GM21447 (cell line): ENCODE measurements at regions not wholly inside any gene's neighbourhood (a gene's known extent, or its start where the extent isn't known, plus 50 kb on each side); places are given as distances from the start of the nearest gene placed in this dataset.

Experiments used
- ATAC-seq: cut with Tn5 transposase; IDR thresholded peaks from one replicate; pipeline ENCODE4 v1.9.1; 2021; ENCODE audit not compliant: unreplicated experiment

DNA sequence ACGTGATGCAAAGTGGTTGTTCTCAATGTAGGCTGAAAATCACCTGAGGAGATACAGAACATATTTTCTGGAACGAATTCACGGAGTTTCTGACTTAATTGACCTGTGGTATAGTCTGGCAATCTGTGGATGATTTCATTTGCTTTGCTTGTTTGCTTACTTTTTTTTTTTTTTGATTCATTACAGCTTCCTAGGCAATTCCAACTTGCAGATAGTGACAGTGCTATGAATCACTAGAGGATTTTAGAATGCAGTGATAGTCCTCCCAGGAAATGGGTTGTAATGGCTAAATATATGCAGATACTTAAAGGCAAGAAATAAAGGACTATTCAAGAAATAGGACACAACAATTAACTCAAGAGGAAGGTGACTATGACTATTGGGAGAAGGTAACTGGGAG lies 1378.1 kb upstream of the PRMT6 start:
- ATAC-seq = no peak

DNA sequence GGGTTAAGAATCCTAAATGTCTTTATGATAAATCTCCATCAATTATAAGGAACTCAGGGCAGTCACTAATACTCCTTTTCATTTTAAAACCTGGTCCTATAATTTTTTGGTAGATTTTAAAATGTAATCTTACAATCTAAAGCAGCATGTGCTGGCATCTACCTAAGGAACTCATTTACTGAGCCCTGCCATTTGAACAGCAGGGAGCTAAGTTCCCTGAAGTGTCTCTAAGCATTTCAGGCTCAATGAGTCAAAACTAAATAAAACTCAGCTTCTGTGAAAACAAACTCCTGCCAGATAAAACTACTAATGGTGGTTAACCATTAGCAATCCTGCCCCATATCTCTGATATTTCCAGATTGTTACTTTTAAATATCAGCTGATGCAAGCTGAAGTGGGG lies 1371.8 kb upstream of the PRMT6 start:
- no peak for ATAC-seq

DNA sequence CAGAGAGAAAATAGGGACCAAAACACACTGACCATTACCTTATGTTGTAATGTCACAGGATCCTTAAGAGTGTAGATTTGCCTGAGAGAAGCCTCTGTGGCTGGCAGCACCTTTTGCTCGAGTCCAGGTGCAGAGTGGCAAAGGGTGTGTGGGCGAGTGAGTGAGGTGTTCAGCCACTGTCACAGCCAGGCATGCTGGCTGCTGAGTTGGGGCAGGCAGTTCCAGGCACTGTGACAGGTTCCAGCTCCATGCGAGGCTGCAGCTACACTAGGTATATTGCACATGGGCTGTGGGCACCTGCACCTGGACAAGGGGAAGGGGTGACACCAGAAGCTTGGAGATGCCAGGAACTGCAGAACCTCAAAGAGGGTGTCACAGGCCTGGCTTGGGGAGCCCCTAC lies 1370.4 kb upstream of the PRMT6 start:
- no peak for ATAC-seq

DNA sequence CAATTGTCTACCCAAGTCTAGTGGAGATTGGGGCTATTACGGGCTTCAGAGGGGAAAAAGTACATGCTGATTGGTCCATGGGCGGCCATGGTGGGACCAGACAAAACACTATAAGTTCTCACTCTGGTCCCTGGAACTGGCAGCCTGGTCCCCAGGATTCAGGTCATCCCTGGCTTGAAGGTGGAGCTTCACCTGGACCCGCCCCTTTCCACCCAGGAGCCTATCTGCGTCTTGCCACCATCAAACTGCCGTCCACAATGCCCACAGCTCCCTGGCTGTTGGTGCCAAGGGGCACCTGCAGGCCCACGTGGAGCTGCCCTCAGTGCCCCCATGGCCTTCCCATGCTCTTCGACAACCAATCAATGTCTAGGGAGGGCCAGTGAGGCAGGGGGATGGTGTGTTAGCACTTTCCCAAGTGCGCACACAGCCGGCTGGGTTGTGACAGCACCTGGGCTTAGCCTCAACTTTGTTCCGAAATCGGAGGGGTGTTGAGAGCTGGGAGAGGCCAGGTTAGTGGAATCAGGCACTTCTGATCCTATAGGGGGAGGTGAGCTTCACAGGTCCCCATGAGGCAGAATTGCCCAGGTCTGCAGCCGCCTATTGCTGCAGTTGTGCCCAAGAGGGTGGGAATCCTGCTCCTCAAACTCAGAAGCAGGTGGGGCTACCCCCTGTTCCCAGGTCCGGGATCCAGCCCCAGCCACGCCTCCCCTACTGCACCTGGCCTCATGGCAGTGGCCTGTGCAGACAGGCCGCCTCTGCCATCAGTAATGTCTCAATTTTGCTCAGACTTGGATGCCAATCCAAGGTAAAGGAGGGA lies 1369.4 kb upstream of the PRMT6 start:
- no peak for ATAC-seq

DNA sequence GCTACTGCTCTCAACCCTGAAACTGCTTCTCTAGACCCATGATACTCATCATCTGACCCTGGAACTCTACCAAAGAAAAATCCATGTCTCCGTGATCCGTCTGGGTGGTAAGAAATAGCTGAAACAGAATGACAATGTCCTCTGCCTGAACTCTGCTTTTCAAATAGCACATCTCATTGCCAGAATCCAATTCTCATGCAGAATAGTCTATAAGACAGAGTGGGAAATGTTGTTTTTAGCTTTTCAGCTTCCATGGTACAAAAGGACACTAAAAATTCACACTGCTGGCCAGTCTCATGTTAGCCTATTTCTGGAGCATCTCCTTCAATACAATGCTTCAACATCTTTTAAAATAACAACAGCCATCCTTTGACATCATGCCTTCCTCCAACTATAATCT lies 1355.8 kb upstream of the PRMT6 start:
- no peak for ATAC-seq

DNA sequence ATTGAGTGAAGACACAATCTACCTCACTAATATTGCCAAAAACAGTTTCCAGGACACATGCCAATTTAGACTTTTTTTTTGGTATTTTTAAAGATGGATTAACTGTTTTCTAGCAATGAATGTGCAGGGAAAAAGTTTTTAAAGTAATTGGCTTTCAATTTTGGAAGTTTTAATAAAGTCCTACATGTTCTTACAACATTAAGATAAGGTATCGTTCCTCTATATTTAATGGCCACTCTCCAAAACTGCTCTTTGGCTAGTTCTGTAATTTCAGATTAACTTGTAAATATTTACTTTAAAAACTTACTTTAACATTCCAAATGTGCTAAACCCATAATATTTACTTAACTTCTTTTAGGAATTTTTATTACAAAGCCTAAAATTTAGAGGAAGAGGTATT lies 1332.2 kb upstream of the PRMT6 start:
- no peak for ATAC-seq

DNA sequence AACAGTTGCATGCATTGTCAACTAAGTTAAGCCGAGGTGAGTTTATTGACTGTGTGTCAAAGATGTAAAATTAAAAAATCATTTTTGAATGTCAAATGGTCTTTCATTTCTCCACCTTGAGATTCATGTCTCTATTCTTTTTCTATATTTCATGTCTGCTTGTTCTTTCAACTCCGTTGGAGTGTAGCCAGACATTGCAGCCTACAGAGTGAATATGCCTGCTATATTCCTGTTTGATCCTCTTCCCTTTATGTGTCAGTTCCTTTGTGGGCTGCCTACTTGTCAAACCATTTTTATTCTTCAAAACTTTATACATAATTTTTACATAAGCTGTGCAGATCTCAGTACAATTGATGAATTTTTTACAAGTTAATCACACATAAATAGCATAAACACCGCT lies 1325.8 kb upstream of the PRMT6 start:
- no peak for ATAC-seq

DNA sequence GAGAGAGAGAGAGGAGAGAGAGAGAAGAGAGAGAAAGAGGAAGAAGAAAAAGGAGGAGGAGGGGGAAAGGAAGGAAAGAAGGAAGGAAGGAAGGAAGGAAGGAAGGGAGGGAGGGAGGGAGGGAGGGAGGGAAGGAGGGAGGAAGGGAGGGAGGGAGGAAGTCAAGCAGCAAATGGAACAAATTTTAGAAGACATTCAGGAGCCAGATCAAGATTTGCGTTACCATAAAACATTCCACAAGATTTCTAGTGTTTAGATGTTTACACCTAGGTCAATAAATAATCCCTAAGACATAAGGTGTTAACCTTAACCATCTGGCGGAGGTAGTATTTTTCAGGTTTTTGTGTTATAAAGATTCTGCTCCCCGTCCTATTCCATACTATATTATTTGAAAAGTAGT lies 1320.1 kb upstream of the PRMT6 start:
- no peak for ATAC-seq

DNA sequence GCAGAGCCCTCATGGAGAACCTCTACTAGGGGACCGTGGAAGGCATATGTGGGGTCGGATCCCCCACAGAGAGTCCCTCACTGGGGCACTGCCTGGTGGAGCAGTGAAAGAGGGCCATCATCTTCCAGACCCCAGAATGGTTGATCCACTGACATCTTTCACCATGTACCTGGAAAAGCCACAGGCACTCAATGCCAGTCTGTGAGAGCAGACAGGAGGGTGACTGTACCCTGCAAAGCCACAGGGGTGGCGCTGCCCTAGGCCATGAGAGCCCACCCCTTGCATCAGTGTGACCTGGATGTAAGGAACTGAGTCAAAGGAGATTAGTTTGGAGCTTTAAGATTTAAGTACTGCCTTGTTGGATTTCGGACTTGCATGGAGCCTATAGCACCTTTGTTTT lies 1276.7 kb upstream of the PRMT6 start:
- no peak for ATAC-seq

DNA sequence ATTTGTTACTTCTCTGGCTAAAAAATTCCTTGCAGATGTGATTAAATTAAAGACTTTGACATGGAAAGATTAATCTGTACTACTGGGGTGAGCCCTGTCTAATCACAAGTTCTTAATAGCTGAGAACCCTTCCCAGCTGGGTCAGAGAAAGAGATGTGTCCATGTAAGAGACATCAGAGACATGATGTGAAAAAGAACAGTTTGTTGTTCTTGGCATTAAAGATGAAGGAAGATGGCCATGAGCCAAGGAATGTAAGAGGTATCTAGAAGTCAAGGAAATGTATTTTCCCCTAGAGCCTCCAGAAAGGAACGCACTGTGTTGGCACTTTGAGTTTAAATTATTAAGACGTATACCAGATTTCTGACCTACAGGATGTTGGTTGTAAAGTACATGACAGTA lies 1271.5 kb upstream of the PRMT6 start:
- no peak for ATAC-seq

DNA sequence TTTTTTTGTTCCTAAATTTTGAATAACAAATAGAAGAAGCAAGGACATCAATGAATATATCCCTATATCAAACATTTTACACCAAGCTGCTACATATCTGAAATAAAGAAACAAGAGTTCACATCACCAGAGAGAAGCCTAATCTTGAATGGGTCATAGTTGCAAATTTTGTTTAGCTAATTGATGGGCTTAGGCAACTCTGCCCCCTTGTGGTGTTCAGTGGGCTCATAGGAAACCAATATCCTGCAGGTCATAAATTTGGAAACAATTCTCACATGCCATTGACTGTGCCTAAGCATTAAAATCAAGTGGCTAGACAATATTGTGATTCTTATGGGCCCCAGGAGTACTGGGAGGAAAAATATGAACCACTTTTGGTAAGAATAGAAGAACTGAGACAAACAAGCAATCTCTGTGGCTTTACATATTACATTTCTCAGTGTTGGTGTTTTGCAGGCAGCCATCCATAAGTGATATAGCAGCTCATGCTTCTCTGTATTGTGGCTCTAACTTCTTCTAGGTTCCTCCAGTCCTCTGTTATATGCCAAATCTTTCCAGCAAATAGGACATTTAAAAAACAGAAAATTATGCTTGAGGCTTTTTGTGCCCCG lies 1262.8 kb upstream of the PRMT6 start:
- ATAC-seq = peak; percentile 50

DNA sequence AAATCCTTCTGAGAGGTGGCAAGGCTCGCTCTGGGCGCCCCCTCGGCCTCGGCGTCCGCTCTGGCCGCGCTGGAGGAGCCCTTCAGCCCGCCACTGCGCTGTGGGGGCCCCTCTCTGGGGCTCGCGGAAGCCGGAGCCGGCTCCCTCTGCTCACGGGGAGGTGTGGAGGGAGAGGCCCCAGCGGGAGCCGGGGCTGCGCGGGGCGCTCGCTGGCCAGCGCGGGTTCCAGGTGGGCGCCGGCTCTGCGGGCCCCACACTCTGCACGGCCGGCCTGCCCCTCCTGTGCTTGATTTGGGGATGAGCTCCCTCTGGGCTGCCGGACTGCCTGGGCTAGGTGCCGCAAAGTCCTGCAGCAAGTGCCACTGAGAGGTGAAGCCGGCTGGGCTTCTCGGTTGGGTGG lies 1260.7 kb upstream of the PRMT6 start:
- no peak for ATAC-seq

DNA sequence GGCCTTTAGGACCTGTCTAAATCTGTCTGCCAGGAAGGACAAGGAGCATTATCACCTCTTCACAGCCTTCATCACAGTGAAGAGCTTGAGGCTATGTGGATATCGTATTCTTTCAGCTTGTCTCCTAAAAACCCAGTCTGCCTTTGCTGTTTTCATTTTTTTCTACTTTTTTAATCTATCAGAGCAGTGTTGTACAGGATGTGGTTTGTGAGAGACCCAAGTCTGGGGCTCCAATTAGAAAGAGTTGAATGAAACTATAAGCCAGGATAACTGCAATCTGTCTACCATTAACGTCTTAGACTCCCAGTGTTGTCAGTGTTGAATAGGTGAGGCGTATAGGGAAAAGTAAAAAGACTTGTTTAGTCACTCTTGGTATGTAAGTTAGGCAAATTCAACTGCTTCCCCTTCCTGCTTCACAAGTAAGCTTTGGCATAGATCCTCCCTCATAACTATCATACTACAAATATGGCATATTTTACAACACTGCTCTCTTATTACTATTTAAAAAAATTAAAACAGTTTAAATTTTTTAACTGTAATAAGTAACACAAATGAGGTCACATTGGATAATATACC lies 1225.8 kb upstream of the PRMT6 start:
- ATAC-seq = no peak

DNA sequence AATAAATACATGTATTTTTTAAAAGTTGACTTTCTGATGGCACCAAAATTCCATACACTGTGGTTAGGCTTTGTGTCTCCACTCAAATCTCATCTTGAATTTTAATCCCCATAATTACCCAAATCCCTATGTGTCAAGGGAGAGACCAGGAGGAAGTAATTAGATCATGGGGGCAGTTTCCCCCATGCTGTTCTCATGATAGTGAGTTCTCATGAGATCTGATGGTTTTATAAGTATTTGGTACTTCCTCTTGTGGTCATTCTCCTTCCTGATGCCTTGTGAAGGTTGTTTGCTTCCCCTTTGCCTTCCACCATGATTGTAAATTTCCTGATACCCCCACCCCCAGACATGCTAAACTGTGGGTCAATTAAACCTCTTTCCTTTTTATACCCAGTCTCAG lies 1218.4 kb upstream of the PRMT6 start:
- ATAC-seq = no peak

DNA sequence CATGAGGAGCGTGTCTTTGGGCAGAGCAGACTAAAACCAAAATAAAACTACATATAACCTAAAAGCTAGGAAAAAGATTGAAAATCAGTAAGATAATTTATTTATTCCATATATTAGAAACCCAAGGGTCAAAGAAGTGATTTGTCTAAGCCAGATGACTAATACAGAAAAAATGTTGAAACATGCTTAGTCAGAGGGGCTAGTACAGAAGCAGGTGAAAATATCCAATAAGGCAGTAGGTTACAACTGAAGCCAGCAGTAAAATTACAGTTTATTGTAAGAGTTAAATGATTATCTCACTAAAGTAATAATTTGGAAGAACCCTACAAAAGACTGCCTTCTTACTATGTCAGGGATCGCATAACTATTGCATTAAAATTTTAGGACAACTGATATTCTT lies 1190.9 kb upstream of the PRMT6 start:
- no peak for ATAC-seq

DNA sequence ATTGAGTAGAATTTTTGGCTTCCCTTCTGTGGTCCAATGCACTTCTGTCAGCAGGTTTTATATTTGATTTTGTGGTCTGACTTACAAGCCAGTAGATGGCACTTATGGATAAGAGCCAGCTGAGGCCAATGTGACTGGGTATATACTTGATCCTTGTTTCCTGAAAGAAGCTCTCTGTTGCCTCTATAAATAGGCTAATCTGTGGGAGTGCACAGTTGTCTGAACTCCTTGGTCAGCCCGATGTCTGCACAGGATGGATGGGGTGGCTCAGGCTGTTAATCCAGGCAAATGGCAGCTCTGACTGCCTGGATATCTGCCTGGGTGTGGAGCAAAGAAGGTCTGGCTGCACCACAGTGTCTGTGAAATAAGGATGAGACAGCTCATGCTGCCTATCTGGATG lies 1183.7 kb upstream of the PRMT6 start:
- ATAC-seq = no peak

DNA sequence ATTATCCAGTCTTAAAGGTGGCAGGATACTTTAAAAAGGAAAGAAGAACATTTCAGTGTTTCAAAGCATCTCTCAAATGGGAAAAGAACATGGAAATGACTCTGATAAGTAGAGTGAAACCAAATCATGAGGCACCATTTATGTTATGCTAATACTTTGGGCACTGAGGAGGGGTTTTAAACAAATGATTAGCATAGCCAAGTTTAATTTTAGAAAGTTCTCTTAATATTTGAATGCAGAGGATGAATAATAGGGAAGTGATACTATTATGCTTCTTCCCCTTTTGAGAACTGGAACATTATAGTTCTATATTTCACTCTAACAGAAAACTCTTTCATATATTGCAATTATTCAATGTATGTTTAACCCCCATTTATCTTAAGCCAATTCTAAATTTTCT lies 1181.9 kb upstream of the PRMT6 start:
- ATAC-seq = peak; percentile 73

DNA sequence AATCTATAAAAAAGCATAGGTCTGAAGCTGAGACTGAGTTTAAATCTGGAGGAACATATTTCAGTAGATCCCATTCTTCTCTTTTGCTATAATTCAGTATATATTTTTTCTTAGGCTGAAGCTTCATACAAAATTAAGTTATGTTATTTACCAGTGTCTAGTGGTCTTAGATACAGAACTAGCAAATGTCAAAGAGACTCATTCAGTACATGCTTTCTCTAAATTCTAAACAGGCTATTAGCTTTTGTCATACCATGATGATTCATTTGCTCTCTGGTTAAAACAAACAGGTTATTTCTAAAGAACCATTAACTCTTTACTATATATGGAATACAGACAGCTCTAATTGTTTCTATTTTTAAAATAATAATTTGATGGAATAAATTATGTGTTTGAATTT lies 1170.2 kb upstream of the PRMT6 start:
- ATAC-seq = no peak

DNA sequence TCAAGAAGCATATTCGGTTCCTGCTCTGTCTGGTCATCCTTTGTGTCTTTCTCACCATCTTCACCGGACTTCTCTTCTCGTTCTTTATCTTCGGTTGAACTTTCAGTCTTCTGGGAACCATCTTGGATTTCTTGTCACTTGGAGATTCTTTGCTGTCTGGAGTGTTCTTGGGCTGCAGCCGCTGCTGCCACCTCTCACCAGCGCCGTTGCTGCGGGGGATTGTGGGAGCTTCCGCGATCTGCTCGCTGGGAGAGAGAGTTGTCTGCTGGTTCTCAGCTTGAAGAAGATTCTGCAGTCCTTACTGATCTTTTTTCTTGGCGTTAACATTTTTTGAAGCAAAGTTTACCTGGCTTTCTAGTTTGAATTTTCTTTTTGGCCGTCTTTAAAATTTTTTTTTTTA lies 1165.2 kb upstream of the PRMT6 start:
- ATAC-seq = no peak

DNA sequence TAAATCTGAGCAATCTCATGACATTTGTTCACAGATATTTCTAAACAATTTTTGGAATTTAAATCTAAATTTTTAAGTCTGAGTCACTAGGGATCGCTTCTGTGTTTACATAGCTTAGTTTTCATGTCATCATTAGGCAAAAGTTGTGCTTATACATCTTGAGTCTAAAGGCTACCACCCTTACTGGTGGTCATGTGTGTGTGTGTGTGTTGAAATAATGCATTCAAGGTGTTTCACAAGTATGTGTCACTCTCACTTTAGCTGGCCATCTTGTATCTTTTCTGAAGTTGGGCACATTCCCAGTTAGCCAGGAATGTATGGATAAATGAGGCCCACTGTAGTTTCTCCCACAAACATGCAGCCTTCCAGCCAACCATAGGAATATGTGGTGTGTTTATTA lies 1162.5 kb upstream of the PRMT6 start:
- no peak for ATAC-seq

DNA sequence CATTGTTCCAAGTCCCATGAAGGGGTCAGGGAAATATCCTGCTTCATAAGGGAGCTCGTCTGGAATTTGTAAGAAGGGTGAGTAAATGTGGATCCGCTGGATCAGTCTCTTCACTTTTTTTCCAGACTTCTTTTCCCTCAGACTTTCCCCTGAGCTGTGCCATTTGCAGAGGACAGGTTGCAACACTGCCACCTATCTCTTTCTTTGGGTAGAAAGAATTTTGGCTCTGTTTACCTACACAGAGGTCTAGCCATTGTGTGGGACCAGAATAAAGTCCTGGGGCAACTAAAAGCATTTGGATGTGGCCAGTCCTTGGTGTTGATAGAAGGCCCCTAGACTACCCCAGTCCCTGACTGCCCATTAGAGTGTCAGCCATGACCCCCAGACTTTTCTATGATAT lies 1146.7 kb upstream of the PRMT6 start:
- no peak for ATAC-seq

DNA sequence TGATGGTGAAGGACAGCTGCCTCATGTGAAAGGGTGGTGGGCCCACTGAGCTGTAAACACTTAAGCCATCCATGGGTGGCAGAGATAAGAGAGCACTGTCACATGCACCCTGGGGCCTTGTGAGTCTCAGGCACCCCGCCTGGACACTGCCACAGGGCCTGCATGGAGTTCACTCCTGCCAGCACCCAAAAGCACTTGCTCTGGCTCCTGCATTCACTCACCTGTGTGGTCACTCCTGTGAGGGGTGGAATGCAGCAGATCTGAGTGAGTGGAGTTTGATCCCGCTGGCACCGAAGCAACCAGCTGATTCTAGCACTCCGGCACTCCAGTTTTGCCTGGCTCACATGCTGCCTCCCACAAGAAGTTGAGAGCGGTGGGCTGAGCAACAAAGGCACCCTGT lies 1142.1 kb upstream of the PRMT6 start:
- ATAC-seq = no peak

DNA sequence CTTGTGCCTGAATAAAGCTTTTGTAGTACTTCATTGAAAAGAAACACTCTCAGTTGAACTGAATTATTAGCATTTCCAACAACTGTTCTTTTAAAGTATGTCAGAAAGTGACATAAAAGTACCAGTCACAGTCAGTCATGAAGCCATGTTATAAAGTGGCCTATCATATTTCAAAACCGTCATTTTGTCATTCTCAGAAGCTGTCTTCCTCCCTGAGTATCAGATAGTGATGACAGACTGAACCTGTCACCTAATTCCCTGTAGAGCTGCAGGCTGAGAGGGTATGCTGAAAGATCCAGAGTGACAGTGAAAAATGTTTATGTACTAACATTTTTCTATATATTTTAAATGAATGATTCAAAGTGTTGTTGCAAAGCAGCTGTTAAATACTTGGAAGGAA lies 1121.7 kb upstream of the PRMT6 start:
- no peak for ATAC-seq
